ENCODE measurements at regions not wholly inside any gene's neighbourhood (a gene's known extent, or its start where the extent isn't known, plus 50 kb on each side); places are given as distances from the start of the nearest gene placed in this dataset.

- Histone ChIP-seq H3K9me3 (replicated peaks in 1 of 11) (no peaks in the 10 kb centered on the region), H4K20me1 (no peaks in the 10 kb centered on the region), H3K4me2 (no peak overlapping the region), H3K4me1 (peaks cover 0 to 7% (median 3%) of the 10 kb centered on the region in 10 experiments; a peak in 12 of 20 replicates), H3K36me3 (no peaks in the 10 kb centered on the region), H3K27me3 (no peaks in the 10 kb centered on the region), H3K27ac (no peak overlapping the region), H3K4me3 (no peak overlapping the region), H3K9ac (no peak overlapping the region)
- no peak for TF ChIP-seq Cebpa-rat (IDR thresholded peaks at IDR 0.05)
Observed at GRCh38 chr10:78402591-78402990, 368.9 kb downstream of the RPS24 start.

GRCh38 chr10:78403781-78404180 lies 370.1 kb downstream of the RPS24 start:
- no peak overlapping the region for H3K9ac ChIP-seq

DNA sequence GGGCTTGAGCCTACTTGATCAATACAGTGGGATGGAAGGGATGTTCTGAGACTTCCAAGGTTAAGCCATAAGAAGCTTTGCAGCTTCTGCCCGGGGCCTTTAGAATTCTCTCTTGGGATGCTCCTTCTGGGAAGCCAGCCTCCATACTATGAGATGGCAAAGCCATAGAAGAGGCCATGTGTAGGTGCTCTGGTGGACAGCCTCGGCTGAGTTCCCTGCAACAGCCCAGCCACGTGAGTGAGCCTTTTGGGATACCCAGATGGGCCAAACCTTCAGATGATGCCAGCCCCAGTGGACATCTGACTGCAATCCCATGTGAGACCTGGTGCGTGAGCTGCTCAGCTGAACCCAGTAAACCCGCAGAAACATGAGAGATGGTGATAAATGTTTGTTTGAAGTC lies 370.6 kb downstream of the RPS24 start:
- TF ChIP-seq Cebpa-rat (IDR thresholded peaks at IDR 0.05) = no peak
- Histone ChIP-seq H3K4me2 (no peak overlapping the region), H3K9ac (no peak overlapping the region)

More at GRCh38 chr10:78403781-78404180, 370.1 kb downstream of the RPS24 start:
- Histone ChIP-seq H3K4me1 (peaks cover 0 to 19% (median 12%) of the 10 kb centered on the region in 10 experiments; a peak in 14 of 20 replicates), H3K9me3 (replicated peaks in 1 of 11) (no peaks in the 10 kb centered on the region), H3K27me3 (no peaks in the 10 kb centered on the region), H3K27ac (no peak overlapping the region), H3K4me2 (no peak overlapping the region), H3K36me3 (no peaks in the 10 kb centered on the region), H4K20me1 (no peaks in the 10 kb centered on the region), H3K4me3 (no peak overlapping the region)
- TF ChIP-seq Cebpa-rat (IDR thresholded peaks at IDR 0.05) = no peak

DNA sequence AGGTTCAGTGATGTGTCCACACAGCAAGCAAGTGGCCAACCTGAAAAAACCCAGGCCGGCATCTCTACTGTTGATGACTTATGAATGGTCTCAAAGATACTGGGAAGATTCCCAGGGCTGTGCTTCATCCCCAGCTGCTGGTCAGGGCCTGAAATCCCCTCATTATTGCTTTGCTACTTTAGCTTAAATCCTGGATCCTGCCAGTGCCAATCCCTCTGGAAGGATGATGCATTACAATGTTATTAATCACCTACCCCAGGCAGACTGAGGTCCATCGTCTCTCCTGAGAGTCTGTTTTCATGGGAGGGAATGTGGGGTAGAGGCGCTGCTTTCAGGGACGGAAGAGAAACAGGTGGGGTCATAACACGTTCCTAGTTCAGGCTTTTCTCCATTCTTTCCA lies 371.6 kb downstream of the RPS24 start:
- no peak overlapping the region for H3K4me3 ChIP-seq
- no peaks in the 10 kb centered on the region for H3K36me3 ChIP-seq
- H4K20me1 ChIP-seq = no peaks in the 10 kb centered on the region
- no peak overlapping the region for H3K9ac ChIP-seq
- no peak for TF ChIP-seq Cebpa-rat (IDR thresholded peaks at IDR 0.05)
- peaks cover 0 to 19% (median 12%) of the 10 kb centered on the region in 10 experiments; a peak in 14 of 20 replicates for H3K4me1 ChIP-seq
- H3K27ac ChIP-seq = no peak overlapping the region
- no peak overlapping the region for H3K4me2 ChIP-seq
- no peaks in the 10 kb centered on the region for H3K27me3 ChIP-seq
- H3K9me3 ChIP-seq (replicated peaks in 1 of 11) = no peaks in the 10 kb centered on the region

More for the DNA sequence above, 370.6 kb downstream of the RPS24 start:
- Histone ChIP-seq H4K20me1 (no peaks in the 10 kb centered on the region), H3K36me3 (no peaks in the 10 kb centered on the region), H3K27me3 (no peaks in the 10 kb centered on the region), H3K4me3 (no peak overlapping the region), H3K9me3 (replicated peaks in 1 of 11) (no peaks in the 10 kb centered on the region), H3K4me1 (peaks cover 0 to 19% (median 12%) of the 10 kb centered on the region in 10 experiments; a peak in 14 of 20 replicates), H3K27ac (no peak overlapping the region)

DNA sequence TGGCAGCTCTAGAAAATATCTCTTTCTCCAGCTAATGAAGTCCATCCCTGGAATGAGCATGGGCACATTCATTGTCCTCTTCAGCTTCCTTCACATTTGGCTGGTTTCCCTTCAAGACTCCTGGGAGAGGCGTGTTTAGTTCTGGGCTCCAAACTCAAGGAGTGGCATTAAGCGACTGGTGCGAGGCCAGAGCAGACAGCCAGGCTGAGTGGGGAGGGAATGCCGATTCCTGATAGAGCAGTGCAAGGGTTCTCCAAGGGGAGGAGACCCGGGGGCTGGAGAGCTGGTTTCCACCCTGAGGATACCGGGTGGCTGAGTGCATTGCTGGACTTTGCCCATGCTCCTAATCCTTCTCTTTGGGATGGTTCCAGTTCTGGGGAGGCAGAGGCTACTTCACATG lies 372.1 kb downstream of the RPS24 start:
- no peak overlapping the region for H3K27ac ChIP-seq
- H3K4me1 ChIP-seq = peaks cover 0 to 19% (median 12%) of the 10 kb centered on the region in 10 experiments; a peak in 14 of 20 replicates
- no peaks in the 10 kb centered on the region for H3K9me3 ChIP-seq (replicated peaks in 1 of 11)
- no peak overlapping the region for H3K9ac ChIP-seq
- H4K20me1 ChIP-seq = no peaks in the 10 kb centered on the region
- no peaks in the 10 kb centered on the region for H3K27me3 ChIP-seq
- no peak overlapping the region for H3K4me3 ChIP-seq
- TF ChIP-seq Cebpa-rat (IDR thresholded peaks at IDR 0.05) = no peak
- H3K4me2 ChIP-seq = no peak overlapping the region
- no peaks in the 10 kb centered on the region for H3K36me3 ChIP-seq

DNA sequence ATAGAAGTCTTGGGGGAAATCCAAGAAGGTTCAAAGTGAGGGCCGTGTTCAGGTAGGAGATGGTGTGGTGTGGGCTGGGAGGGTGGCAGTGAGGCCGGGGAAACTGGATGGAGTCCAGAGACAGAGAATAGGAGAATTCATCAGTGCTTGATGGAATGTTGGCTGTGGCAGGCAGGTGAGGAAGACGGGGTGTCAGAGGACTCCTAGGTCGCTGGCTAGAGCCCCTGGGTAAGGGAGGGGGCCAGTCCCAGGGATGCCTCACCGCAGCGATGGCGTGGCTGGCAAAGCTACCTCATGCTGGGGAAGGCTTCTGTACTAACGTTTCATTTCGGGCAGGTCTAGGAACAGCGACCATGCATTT lies 373.0 kb downstream of the RPS24 start:
- H3K27ac ChIP-seq = no peak overlapping the region
- H3K9ac ChIP-seq = no peak overlapping the region
- H3K4me1 ChIP-seq = peaks cover 0 to 19% (median 12%) of the 10 kb centered on the region in 10 experiments; a peak in 14 of 20 replicates
- H3K27me3 ChIP-seq = no peaks in the 10 kb centered on the region
- no peaks in the 10 kb centered on the region for H4K20me1 ChIP-seq
- H3K9me3 ChIP-seq (replicated peaks in 1 of 11) = no peaks in the 10 kb centered on the region
- no peak for TF ChIP-seq Cebpa-rat (IDR thresholded peaks at IDR 0.05)
- H3K4me2 ChIP-seq = no peak overlapping the region
- H3K4me3 ChIP-seq = no peak overlapping the region
- H3K36me3 ChIP-seq = no peaks in the 10 kb centered on the region

- no peak overlapping the region for H3K4me3 ChIP-seq
- H3K4me1 ChIP-seq = peaks cover 0 to 19% (median 12%) of the 10 kb centered on the region in 10 experiments; a peak in 14 of 20 replicates
- H3K27me3 ChIP-seq = no peaks in the 10 kb centered on the region
- H3K9me3 ChIP-seq (replicated peaks in 1 of 11) = no peaks in the 10 kb centered on the region
- H4K20me1 ChIP-seq = no peaks in the 10 kb centered on the region
- no peaks in the 10 kb centered on the region for H3K36me3 ChIP-seq
- no peak overlapping the region for H3K9ac ChIP-seq
- no peak for TF ChIP-seq Cebpa-rat (IDR thresholded peaks at IDR 0.05)
- no peak overlapping the region for H3K27ac ChIP-seq
- H3K4me2 ChIP-seq = peak overlapping the region in 8 of 11 experiments; percentile 5 to 51 (median 24); a peak in 10 of 22 replicates
Observed at GRCh38 chr10:78407009-78407711, 373.5 kb downstream of the RPS24 start.

GRCh38 chr10:78407966-78408365 lies 374.3 kb downstream of the RPS24 start:
- no peak for TF ChIP-seq Cebpa-rat (IDR thresholded peaks at IDR 0.05)
- no peaks in the 10 kb centered on the region for H4K20me1 ChIP-seq
- no peaks in the 10 kb centered on the region for H3K36me3 ChIP-seq
- H3K4me1 ChIP-seq = peaks cover 0 to 26% (median 12%) of the 10 kb centered on the region in 10 experiments; a peak in 14 of 20 replicates
- peak overlapping the region in 8 of 11 experiments; percentile 5 to 51 (median 24); a peak in 15 of 22 replicates for H3K4me2 ChIP-seq
- H3K9ac ChIP-seq = no peak overlapping the region
- H3K4me3 ChIP-seq = no peak overlapping the region
- no peaks in the 10 kb centered on the region for H3K27me3 ChIP-seq
- no peaks in the 10 kb centered on the region for H3K9me3 ChIP-seq (replicated peaks in 1 of 11)
- no peak overlapping the region for H3K27ac ChIP-seq

GRCh38 chr10:78408671-78409472 lies 375.2 kb downstream of the RPS24 start:
- Histone ChIP-seq H3K27me3 (no peaks in the 10 kb centered on the region), H4K20me1 (no peaks in the 10 kb centered on the region), H3K27ac (0 out of 22 replicates have a peak overlapping the region, but pooled peaks of 1 of the 11 experiments have one; percentile 22), H3K4me2 (0 out of 22 replicates have a peak overlapping the region, but pooled peaks of 2 of the 11 experiments have one; percentile 5 to 47), H3K9ac (no peak overlapping the region), H3K9me3 (replicated peaks in 1 of 11) (no peaks in the 10 kb centered on the region), H3K4me3 (no peak overlapping the region), H3K4me1 (peaks cover 0 to 30% (median 12%) of the 10 kb centered on the region in 10 experiments; a peak in 14 of 20 replicates), H3K36me3 (no peaks in the 10 kb centered on the region)
- no peak for TF ChIP-seq Cebpa-rat (IDR thresholded peaks at IDR 0.05)

Data from BLaER1 treated with 17β-estradiol and CSF1 and Interleukin-3, amounts not matched to agents 10 nM and 100 nM (cell line).